GM12878 (cell line): ENCODE measurements at regions not wholly inside any gene's neighbourhood (a gene's known extent, or its start where the extent isn't known, plus 50 kb on each side); places are given as distances from the start of the nearest gene placed in this dataset.
A peak's percentile ranks its signal among the peaks of the same experiment; 100 is the strongest.

Source experiments
- BACH1 ChIP-seq: fragments of 450-650 bp; IDR thresholded peaks from 2 replicates; pipeline ENCODE4 v1.6.1; 2017; ENCODE audit warnings: mild to moderate bottlenecking, borderline replicate concordance
- BMI1 ChIP-seq: fragments of 450-650 bp; IDR thresholded peaks from 2 replicates; pipeline ENCODE4 v1.6.1; 2016; ENCODE audit warnings: mild to moderate bottlenecking, moderate library complexity, borderline replicate concordance
- CUX1 ChIP-seq: IDR thresholded peaks from 2 replicates; pipeline ENCODE4 v1.6.1; 2012; ENCODE audit warnings: improper control_type of control experiment, low read depth, low read length; ENCODE audit not compliant: insufficient replicate concordance
- FOXK2 ChIP-seq: fragments of 450-650 bp; IDR thresholded peaks from 2 replicates; pipeline ENCODE4 v1.6.1; 2017; ENCODE audit warnings: mild to moderate bottlenecking, moderate library complexity
- IKZF1 ChIP-seq: fragments of 450-650 bp; conservative IDR thresholded peaks from 2 replicates; pipeline ENCODE4 v1.6.1; 2017; ENCODE audit warnings: antibody characterized with exemption, mild to moderate bottlenecking
- LARP7 ChIP-seq: fragments of 450-650 bp; IDR thresholded peaks from 2 replicates; pipeline ENCODE4 v1.6.1; 2017; ENCODE audit warnings: mild to moderate bottlenecking
- MEF2B ChIP-seq: fragments of 450-650 bp; IDR thresholded peaks from 2 replicates; pipeline ENCODE4 v1.6.1; 2018; ENCODE audit warnings: mild to moderate bottlenecking, moderate library complexity; ENCODE audit not compliant: partially characterized antibody, poor library complexity, severe bottlenecking
- NFYA ChIP-seq: IDR thresholded peaks from 2 replicates; pipeline ENCODE4 v1.6.1; 2011; ENCODE audit warnings: low read depth, mild to moderate bottlenecking, low read length, improper control_type of control experiment, borderline replicate concordance
- PBX3 ChIP-seq: IDR thresholded peaks from 2 replicates; pipeline ENCODE4 v1.6.1; 2011; ENCODE audit warnings: mild to moderate bottlenecking, low read depth, low read length, moderate library complexity; ENCODE audit not compliant: insufficient replicate concordance
- POLR2A ChIP-seq: IDR thresholded peaks from 2 replicates; pipeline ENCODE4 v1.6.1; 2011; ENCODE audit warnings: low read depth, mild to moderate bottlenecking, low read length
- RCOR1 ChIP-seq: conservative IDR thresholded peaks from 2 replicates; pipeline ENCODE4 v1.6.1; 2012; ENCODE audit warnings: low read depth, low read length, improper control_type of control experiment
- REST ChIP-seq: IDR thresholded peaks from 2 replicates; pipeline ENCODE4 v1.6.1; 2012; ENCODE audit warnings: mild to moderate bottlenecking, low read depth, low read length
- RFX5 ChIP-seq: IDR thresholded peaks from 2 replicates; pipeline ENCODE4 v1.6.1; 2011; ENCODE audit warnings: low read depth, low read length, improper control_type of control experiment
- SKIL ChIP-seq: fragments of 450-650 bp; IDR thresholded peaks from 2 replicates; pipeline ENCODE4 v1.6.1; 2017; ENCODE audit warnings: mild to moderate bottlenecking, low read depth, inconsistent platforms; ENCODE audit not compliant: poor library complexity, severe bottlenecking
- SMAD5 ChIP-seq: IDR thresholded peaks from 2 replicates; pipeline ENCODE4 v1.6.1; 2016; ENCODE audit warnings: antibody characterized with exemption, low read depth
- TCF3 ChIP-seq: IDR thresholded peaks from 2 replicates; pipeline ENCODE4 v1.6.1; 2012; ENCODE audit warnings: low read depth, mild to moderate bottlenecking, low read length, borderline replicate concordance; ENCODE audit not compliant: insufficient read depth
- ZNF217 ChIP-seq: fragments of 450-650 bp; IDR thresholded peaks from 2 replicates; pipeline ENCODE4 v1.6.1; 2017; ENCODE audit warnings: antibody characterized with exemption, mild to moderate bottlenecking
- ZZZ3 ChIP-seq: IDR thresholded peaks from 2 replicates; pipeline ENCODE4 v1.6.1; 2011; ENCODE audit warnings: low read depth; ENCODE audit not compliant: control insufficient read depth, insufficient read length

GRCh38 chr1:235011599-235012435, 116.8 kb downstream of the TOMM20 start (continued):
- TF ChIP-seq CUX1, result peak; percentile 65
- no peak for TF ChIP-seq RFX5
- peak; percentile 97 for TF ChIP-seq TCF3
- TF ChIP-seq POLR2A, result peak; percentile 81
- TF ChIP-seq FOXK2, result no peak
- TF ChIP-seq ZZZ3, result no peak
- TF ChIP-seq PBX3, result peak; percentile 15
- TF ChIP-seq ZNF217, result peak; percentile 95
- peak; percentile 97 for TF ChIP-seq MEF2B
- TF ChIP-seq LARP7, result peak; percentile 64; the same call in 1 of the 2 replicates
- no peak for TF ChIP-seq NFYA
- peak; percentile 90; the same call in 1 of the 2 replicates for TF ChIP-seq SMAD5
- TF ChIP-seq REST, result peak; percentile 11; the same call in 1 of the 2 replicates
- peak; percentile 100 for TF ChIP-seq SKIL
- peak; percentile 100 for TF ChIP-seq IKZF1
- peak; percentile 65; the same call in 1 of the 2 replicates for TF ChIP-seq RCOR1
- peak; percentile 95 for TF ChIP-seq BMI1
- peak; percentile 90 for TF ChIP-seq BACH1
